ENCODE measurements at regions not wholly inside any gene's neighbourhood (a gene's known extent, or its start where the extent isn't known, plus 50 kb on each side); places are given as distances from the start of the nearest gene placed in this dataset.

DNA sequence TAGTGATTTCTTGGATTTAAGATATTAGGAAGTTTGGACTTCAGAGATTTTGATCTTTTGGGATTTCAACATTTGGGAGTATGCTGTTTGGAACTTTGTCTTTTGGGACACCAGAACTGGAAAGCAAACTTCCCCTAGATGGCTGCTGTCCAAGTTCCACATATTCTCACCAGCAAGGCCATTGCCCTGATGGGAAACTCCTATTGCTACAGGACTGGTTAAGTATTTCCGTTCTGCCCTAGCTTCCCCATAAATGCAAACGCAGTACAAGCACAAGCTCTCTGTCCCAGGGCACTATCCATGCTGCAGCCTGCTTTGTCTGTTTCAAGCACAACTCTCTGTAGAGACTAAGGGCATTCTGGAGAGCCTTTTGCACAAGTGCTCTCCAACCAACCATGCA is 79.3 kb upstream of the SLC25A13 start:
- TF ChIP-seq JUND (IDR thresholded peaks at IDR 0.05; ENCODE audit: low read depth, low read length) (no peak), NFXL1 (IDR thresholded peaks at IDR 0.05; ENCODE audit: borderline replicate concordance) (no peak), IKZF1 (conservative IDR thresholded peaks at IDR 0.05) (no peak), NKRF (conservative IDR thresholded peaks at IDR 0.05) (no peak), CUX1 (IDR thresholded peaks at IDR 0.05; ENCODE audit: insufficient replicate concordance, low read depth, low read length) (no peak), KLF5 (IDR thresholded peaks at IDR 0.05; ENCODE audit: partially characterized antibody) (no peak), STAT3 (IDR thresholded peaks at IDR 0.05; ENCODE audit: low read depth, low read length) (no peak)
- TF ChIP-seq, protein P1, sequence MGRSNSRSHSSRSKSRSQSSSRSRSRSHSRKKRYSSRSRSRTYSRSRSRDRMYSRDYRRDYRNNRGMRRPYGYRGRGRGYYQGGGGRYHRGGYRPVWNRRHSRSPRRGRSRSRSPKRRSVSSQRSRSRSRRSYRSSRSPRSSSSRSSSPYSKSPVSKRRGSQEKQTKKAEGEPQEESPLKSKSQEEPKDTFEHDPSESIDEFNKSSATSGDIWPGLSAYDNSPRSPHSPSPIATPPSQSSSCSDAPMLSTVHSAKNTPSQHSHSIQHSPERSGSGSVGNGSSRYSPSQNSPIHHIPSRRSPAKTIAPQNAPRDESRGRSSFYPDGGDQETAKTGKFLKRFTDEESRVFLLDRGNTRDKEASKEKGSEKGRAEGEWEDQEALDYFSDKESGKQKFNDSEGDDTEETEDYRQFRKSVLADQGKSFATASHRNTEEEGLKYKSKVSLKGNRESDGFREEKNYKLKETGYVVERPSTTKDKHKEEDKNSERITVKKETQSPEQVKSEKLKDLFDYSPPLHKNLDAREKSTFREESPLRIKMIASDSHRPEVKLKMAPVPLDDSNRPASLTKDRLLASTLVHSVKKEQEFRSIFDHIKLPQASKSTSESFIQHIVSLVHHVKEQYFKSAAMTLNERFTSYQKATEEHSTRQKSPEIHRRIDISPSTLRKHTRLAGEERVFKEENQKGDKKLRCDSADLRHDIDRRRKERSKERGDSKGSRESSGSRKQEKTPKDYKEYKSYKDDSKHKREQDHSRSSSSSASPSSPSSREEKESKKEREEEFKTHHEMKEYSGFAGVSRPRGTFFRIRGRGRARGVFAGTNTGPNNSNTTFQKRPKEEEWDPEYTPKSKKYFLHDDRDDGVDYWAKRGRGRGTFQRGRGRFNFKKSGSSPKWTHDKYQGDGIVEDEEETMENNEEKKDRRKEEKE (IDR thresholded peaks at IDR 0.05), result no peak

All from GM12878 (cell line).